HEK293 (cell line): ENCODE measurements at regions not wholly inside any gene's neighbourhood (a gene's known extent, or its start where the extent isn't known, plus 50 kb on each side); places are given as distances from the start of the nearest gene placed in this dataset.

Source experiments
- CTCF ChIA-PET: fragments of 350-600 bp; formaldehyde crosslinking; extraction: SDS; loops from one replicate; lab custom pipeline; 2021; ENCODE audit warnings: antibody characterized with exemption; lab: Yijun Ruan, JAX
- POLR2A ChIA-PET: fragments of 300-600 bp; formaldehyde crosslinking; extraction: SDS; loops from one replicate; lab custom pipeline; 2020; ENCODE audit warnings: antibody characterized with exemption, inconsistent platforms; lab: Yijun Ruan, JAX
- H3K27ac ChIP-seq: fragments of 200-500 bp; sonication (Bioruptor generic); 2 replicates; pipeline ENCODE4 v1.5.1; 2014; ENCODE audit warnings: low read depth, low read length, control low read depth, inconsistent platforms; ENCODE audit errors: extremely low read depth
- H3K36me3 ChIP-seq, 2 experiments: fragments of 200-500 bp in 1 of 2; sonication (Bioruptor generic) in 1 of 2; 1 replicate in 1 of 2; 2 replicates in 1 of 2; pipeline ENCODE4 v1.5.1; 2014 to 2017; ENCODE audit warnings: inconsistent platforms in 2 of 2, low read length in 2 of 2; ENCODE audit not compliant: control insufficient read depth in 2 of 2, insufficient read depth in 1 of 2
- H3K4me1 ChIP-seq: fragments of 200-500 bp; sonication (Bioruptor generic); 2 replicates; pipeline ENCODE4 v1.5.1; 2014; ENCODE audit warnings: mild to moderate bottlenecking, low read length, inconsistent platforms; ENCODE audit not compliant: control insufficient read depth, insufficient read depth
- H3K4me3 ChIP-seq: 2 replicates; pipeline ENCODE4 v1.5.1; 2011; ENCODE audit warnings: low read depth, mild to moderate bottlenecking, control low read depth, low read length, moderate library complexity
- H3K9me3 ChIP-seq: fragments of 200-500 bp; sonication (Bioruptor generic); 2 replicates; pipeline ENCODE4 v1.5.1; 2014; ENCODE audit warnings: low read depth, low read length, inconsistent platforms; ENCODE audit not compliant: control insufficient read depth, insufficient read depth
- GLI4 ChIP-seq: fragments of 450-650 bp; formaldehyde crosslinking; IDR thresholded peaks from 2 replicates; pipeline ENCODE4 v1.5.1; 2016; ENCODE audit warnings: missing biosample characterization, missing genetic modification characterization
- KLF10 ChIP-seq: fragments of 450-650 bp; IDR thresholded peaks from 2 replicates; pipeline ENCODE4 v1.5.1; 2018; ENCODE audit warnings: missing biosample characterization, mild to moderate bottlenecking, missing genetic modification characterization
- KLF17 ChIP-seq: fragments of 450-650 bp; formaldehyde crosslinking; IDR thresholded peaks from 2 replicates; pipeline ENCODE4 v1.5.1; 2016; ENCODE audit warnings: missing biosample characterization, missing genetic modification characterization
- KLF7 ChIP-seq: fragments of 450-650 bp; formaldehyde crosslinking; IDR thresholded peaks from 2 replicates; pipeline ENCODE4 v1.5.1; 2016; ENCODE audit warnings: missing biosample characterization, missing genetic modification characterization, borderline replicate concordance
- KLF8 ChIP-seq: fragments of 450-650 bp; formaldehyde crosslinking; IDR thresholded peaks from 2 replicates; pipeline ENCODE4 v1.5.1; 2016; ENCODE audit warnings: missing biosample characterization, missing genetic modification characterization
- SP2 ChIP-seq: fragments of 450-650 bp; formaldehyde crosslinking; IDR thresholded peaks from 2 replicates; pipeline ENCODE4 v1.5.1; 2016; ENCODE audit warnings: missing biosample characterization, missing genetic modification characterization
- ZBTB11 ChIP-seq: fragments of 450-650 bp; formaldehyde crosslinking; conservative IDR thresholded peaks from 2 replicates; pipeline ENCODE4 v1.5.1; 2016; ENCODE audit warnings: low read depth, missing biosample characterization, missing genetic modification characterization
- ZBTB21 ChIP-seq: fragments of 450-650 bp; formaldehyde crosslinking; IDR thresholded peaks from 2 replicates; pipeline ENCODE4 v1.5.1; 2017; ENCODE audit warnings: missing biosample characterization, missing genetic modification characterization
- ZNF114 ChIP-seq: fragments of 450-650 bp; formaldehyde crosslinking; IDR thresholded peaks from 2 replicates; pipeline ENCODE4 v1.5.0; 2017; ENCODE audit warnings: missing biosample characterization, missing genetic modification characterization
- ZNF146 ChIP-seq: fragments of 450-650 bp; formaldehyde crosslinking; IDR thresholded peaks from 2 replicates; pipeline ENCODE4 v1.5.1; 2016; ENCODE audit warnings: missing biosample characterization, missing genetic modification characterization
- ZNF16 ChIP-seq: fragments of 450-650 bp; formaldehyde crosslinking; IDR thresholded peaks from 2 replicates; pipeline ENCODE4 v1.5.1; 2016; ENCODE audit warnings: low read depth, missing biosample characterization, missing genetic modification characterization
- ZNF280C ChIP-seq: fragments of 450-650 bp; formaldehyde crosslinking; IDR thresholded peaks from 2 replicates; pipeline ENCODE4 v1.5.1; 2016; ENCODE audit warnings: missing biosample characterization, missing genetic modification characterization
- ZNF324 ChIP-seq: fragments of 450-650 bp; formaldehyde crosslinking; IDR thresholded peaks from 2 replicates; pipeline ENCODE4 v1.5.1; 2016; ENCODE audit warnings: missing biosample characterization, missing genetic modification characterization
- ZNF449 ChIP-seq: fragments of 450-650 bp; formaldehyde crosslinking; IDR thresholded peaks from 2 replicates; pipeline ENCODE4 v1.5.1; 2017; ENCODE audit warnings: missing biosample characterization, mild to moderate bottlenecking, missing genetic modification characterization, moderate library complexity
- ZNF621 ChIP-seq: fragments of 450-650 bp; formaldehyde crosslinking; IDR thresholded peaks from 2 replicates; pipeline ENCODE4 v1.5.1; 2017; ENCODE audit warnings: missing biosample characterization, missing genetic modification characterization
- ZNF768 ChIP-seq: fragments of 450-650 bp; formaldehyde crosslinking; IDR thresholded peaks from 2 replicates; pipeline ENCODE4 v1.5.1; 2018; ENCODE audit warnings: missing biosample characterization, mild to moderate bottlenecking, missing genetic modification characterization
- ZNF792 ChIP-seq: fragments of 450-650 bp; formaldehyde crosslinking; IDR thresholded peaks from 2 replicates; pipeline ENCODE4 v1.5.1; 2016; ENCODE audit warnings: missing biosample characterization, missing genetic modification characterization

- ChIA-PET POLR2A (no interaction called here), CTCF (interaction anchor here (0.6 to 1.2 kb wide), 2 partner anchors 12 to 1252 kb away, joined by 3 to 4 read pairs; no protein-coding TSS in a partner anchor)
- peaks cover 6% of the 10 kb centered on the region; the same call in 1 of the 2 replicates for H3K4me1 ChIP-seq
- H3K36me3 ChIP-seq: no peaks in the 10 kb centered on the region
- H3K9me3 ChIP-seq: no peaks in the 10 kb centered on the region
- H3K4me3 ChIP-seq: no peak overlapping the region
- no peak overlapping the region for H3K27ac ChIP-seq
- no peak for TF ChIP-seq ZNF114 (tag by site-specific recombination)
- TF ChIP-seq KLF10: no peak
- TF ChIP-seq ZBTB21 (tag by site-specific recombination): no peak
- TF ChIP-seq ZNF324 (tag by site-specific recombination): no peak
- TF ChIP-seq ZNF621 (tag by site-specific recombination): no peak
- no peak for TF ChIP-seq ZNF792 (tag by site-specific recombination)
These were observed 502.4 kb downstream of the INSC start for GRCh38 chr11:15617126-15617525.

- CTCF ChIA-PET: no interaction called here
- Histone ChIP-seq H3K36me3 (no peaks in the 10 kb centered on the region), H3K4me3 (no peak overlapping the region), H3K27ac (no peak overlapping the region), H3K4me1 (0 out of 2 replicates have a peak, but pooled peaks cover 2% of the 10 kb centered on the region), H3K9me3 (no peaks in the 10 kb centered on the region)
- TF ChIP-seq ZNF146 (tag by site-specific recombination) (no peak), SP2 (no peak), KLF8 (tag by site-specific recombination) (no peak), ZNF449 (no peak), KLF7 (tag by site-specific recombination) (no peak), GLI4 (no peak), ZNF16 (tag by site-specific recombination) (no peak), ZNF768 (no peak), ZNF280C (no peak), ZNF621 (tag by site-specific recombination) (no peak), KLF17 (no peak)
- POLR2A ChIA-PET: no interaction called here
These were observed 503.9 kb downstream of the INSC start for GRCh38 chr11:15618583-15619032.

GRCh38 chr11:15621565-15621964 is 506.8 kb downstream of the INSC start:
- no peak for TF ChIP-seq ZBTB11 (tag by site-specific recombination)
- Histone ChIP-seq H3K4me1 (no peaks in the 10 kb centered on the region), H3K36me3 (no peaks in the 10 kb centered on the region), H3K4me3 (no peak overlapping the region), H3K27ac (no peak overlapping the region), H3K9me3 (no peaks in the 10 kb centered on the region)
- CTCF ChIA-PET: interaction anchor here (0.8 kb wide), 1 partner anchor 9 kb away, joined by 3 read pairs; no protein-coding TSS in a partner anchor
- POLR2A ChIA-PET: no interaction called here
